ENCODE measurements at regions not wholly inside any gene's neighbourhood (a gene's known extent, or its start where the extent isn't known, plus 50 kb on each side); places are given as distances from the start of the nearest gene placed in this dataset.

DNA sequence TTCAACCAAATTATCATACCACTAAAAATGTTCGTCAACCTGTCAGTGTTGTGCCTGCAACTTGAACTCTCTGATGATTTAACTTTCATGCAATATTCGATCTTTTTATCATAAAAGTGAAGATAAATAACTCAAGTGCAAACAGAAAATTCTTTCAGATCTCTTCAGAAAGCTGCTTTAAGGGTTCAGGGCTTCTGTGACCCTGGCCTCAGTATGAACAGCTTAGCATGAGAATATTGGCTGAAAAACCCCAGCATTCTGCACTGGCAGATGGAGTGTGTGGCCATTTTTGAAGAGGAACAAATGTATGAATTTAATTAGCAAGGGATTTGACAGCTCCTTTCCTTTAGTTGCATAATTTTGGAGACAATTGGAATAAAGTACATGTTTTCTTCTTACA is 851.4 kb upstream of the SOX11 start:
- TF ChIP-seq POLR2AphosphoS5 (IDR thresholded peaks at IDR 0.05; ENCODE audit: low read depth, low read length): no peak
- no peak for TF ChIP-seq FOXP2 (optimal IDR thresholded peaks at IDR 0.05; ENCODE audit: borderline replicate concordance, extremely low read depth, extremely low read length, insufficient read depth)
- no peak for TF ChIP-seq TAF1 (IDR thresholded peaks at IDR 0.05; ENCODE audit: borderline replicate concordance, insufficient read depth, low read length)
